H1 (cell line): ENCODE measurements at regions not wholly inside any gene's neighbourhood (a gene's known extent, or its start where the extent isn't known, plus 50 kb on each side); places are given as distances from the start of the nearest gene placed in this dataset.

Experiments
- CTCF ChIA-PET: fragments of 300-600 bp; sonication (Branson Sonifier 250); formaldehyde crosslinking; loops from one replicate; lab custom pipeline; 2021; ENCODE audit not compliant: partially characterized antibody; lab: Charles Lee
- POLR2A ChIA-PET: fragments of 300-600 bp; sonication (Branson Sonifier 250); formaldehyde crosslinking; loops from one replicate; lab custom pipeline; 2021; ENCODE audit warnings: inconsistent platforms; ENCODE audit not compliant: partially characterized antibody; lab: Charles Lee
- DNase-seq, 2 experiments: peaks; one replicate each; pipeline versions ENCODE4 v3.0.0 to v3.0.0-alpha.2; 2010 to 2022; ENCODE audit warnings: low spot score in 2 of 2, low read depth in 1 of 2, mixed read lengths in 1 of 2
- FAIRE-seq: peaks from 2 replicates; lab custom pipeline; 2011; peaks lifted over from hg19 to GRCh38; lab: Jason Lieb, UNC
- H2AFZ ChIP-seq: 2 replicates; pipeline ENCODE4 v1.8.1; 2012; ENCODE audit warnings: low read length, inconsistent platforms
- H2AK5ac ChIP-seq: 2 replicates; pipeline ENCODE4 v1.6.1; 2013; ENCODE audit warnings: low read depth, low read length
- H2BK120ac ChIP-seq: replicated peaks from 2 replicates; pipeline ENCODE3; 2013; ENCODE audit warnings: low read depth, low read length, inconsistent platforms
- H2BK12ac ChIP-seq: 2 replicates; pipeline ENCODE4 v1.6.1; 2013; ENCODE audit warnings: low read depth, low read length
- H2BK15ac ChIP-seq: 2 replicates; pipeline ENCODE4 v1.6.1; 2013; ENCODE audit warnings: low read length
- H2BK20ac ChIP-seq: 2 replicates; pipeline ENCODE4 v1.6.1; 2013; ENCODE audit warnings: low read length
- H2BK5ac ChIP-seq: 2 replicates; pipeline ENCODE4 v1.6.1; 2013; ENCODE audit warnings: low read depth, low read length
- H3K14ac ChIP-seq: 2 replicates; pipeline ENCODE4 v1.6.1; 2013; ENCODE audit warnings: inconsistent platforms; ENCODE audit not compliant: insufficient read length
- H3K18ac ChIP-seq: 2 replicates; pipeline ENCODE4 v1.6.1; 2013; ENCODE audit warnings: low read length; ENCODE audit errors: extremely low read depth
- H3K23ac ChIP-seq: 2 replicates; pipeline ENCODE4 v1.6.1; 2013; ENCODE audit warnings: inconsistent platforms; ENCODE audit not compliant: insufficient read length
- H3K23me2 ChIP-seq: 2 replicates; pipeline ENCODE4 v1.6.1; 2013; ENCODE audit warnings: low read depth, low read length
- H3K27ac ChIP-seq: 2 replicates; pipeline ENCODE4 v1.6.1; 2011; ENCODE audit warnings: low read depth, low read length, inconsistent platforms
- H3K27me3 ChIP-seq, 4 experiments: replicated peaks in 1 of 4; 1 replicate in 1 of 4; 2 replicates in 3 of 4; pipeline versions ENCODE4 v1.6.1 to v1.8.1; 2011 to 2013; ENCODE audit warnings: low read length in 3 of 4, mild to moderate bottlenecking in 3 of 4, inconsistent platforms in 2 of 4, mixed read lengths in 2 of 4, moderate library complexity in 1 of 4; ENCODE audit not compliant: control insufficient read depth in 3 of 4, insufficient read depth in 3 of 4; ENCODE audit errors: extremely low read depth in 1 of 4
- H3K36me3 ChIP-seq, 4 experiments: 2 replicates each; pipeline versions ENCODE4 v1.6.1 to v1.8.1; 2011 to 2013; ENCODE audit warnings: mild to moderate bottlenecking in 4 of 4, low read length in 3 of 4, moderate library complexity in 2 of 4, control low read depth in 1 of 4, inconsistent platforms in 1 of 4; ENCODE audit not compliant: insufficient read depth in 4 of 4, control insufficient read depth in 2 of 4
- H3K4ac ChIP-seq: replicated peaks from 2 replicates; pipeline ENCODE3; 2013; ENCODE audit warnings: low read length, low read depth, mixed read lengths, inconsistent platforms; ENCODE audit not compliant: insufficient read length
- H3K4me1 ChIP-seq, 4 experiments: replicated peaks in 1 of 4; 1 replicate in 1 of 4; 2 replicates in 3 of 4; pipeline versions ENCODE4 v1.6.1 to v1.8.1; 2011 to 2013; ENCODE audit warnings: low read length in 3 of 4, inconsistent platforms in 2 of 4, mixed read lengths in 1 of 4; ENCODE audit not compliant: insufficient read depth in 4 of 4, control insufficient read depth in 3 of 4
- H3K4me2 ChIP-seq, 2 experiments: 2 replicates each; pipeline versions ENCODE4 v1.6.1 to v1.8.1; 2011 to 2013; ENCODE audit warnings: low read depth in 2 of 2, low read length in 2 of 2, control low read depth in 1 of 2, inconsistent platforms in 1 of 2, mild to moderate bottlenecking in 1 of 2; ENCODE audit not compliant: insufficient read depth in 1 of 2
- H3K4me3 ChIP-seq, 4 experiments: fragments of 200-600, 300-600 bp in 1 of 4; sonication (generic), shearing (Covaris generic), sonication (Bioruptor Twin) in 1 of 4; 2 replicates each; pipeline versions ENCODE4 v1.5.1 to v1.8.1; 2011 to 2016; ENCODE audit warnings: low read length in 4 of 4, low read depth in 3 of 4, control low read depth in 2 of 4, inconsistent platforms in 2 of 4, mild to moderate bottlenecking in 2 of 4, mixed read lengths in 1 of 4, moderate library complexity in 1 of 4; ENCODE audit not compliant: insufficient read depth in 2 of 4; ENCODE audit errors: extremely low read depth in 1 of 4
- H3K56ac ChIP-seq: replicated peaks from 2 replicates; pipeline ENCODE3; 2013; ENCODE audit warnings: low read depth, mild to moderate bottlenecking, mixed read lengths, low read length, inconsistent platforms; ENCODE audit not compliant: insufficient read length
- H3K79me1 ChIP-seq: 2 replicates; pipeline ENCODE4 v1.6.1; 2013; ENCODE audit warnings: low read depth, low read length, control low read depth
- H3K79me2 ChIP-seq, 2 experiments: 2 replicates each; pipeline versions ENCODE4 v1.6.1 to v1.8.1; 2012 to 2013; ENCODE audit warnings: low read length in 2 of 2, mild to moderate bottlenecking in 2 of 2, inconsistent platforms in 1 of 2; ENCODE audit not compliant: insufficient read depth in 2 of 2, control insufficient read depth in 1 of 2
- H3K9ac ChIP-seq, 4 experiments: replicated peaks in 1 of 4; 1 replicate in 1 of 4; 2 replicates in 3 of 4; pipeline versions ENCODE4 v1.6.1 to v1.8.1; 2011 to 2013; ENCODE audit warnings: low read depth in 3 of 4, low read length in 3 of 4, control low read depth in 2 of 4, mild to moderate bottlenecking in 2 of 4, moderate library complexity in 2 of 4, inconsistent platforms in 1 of 4; ENCODE audit errors: extremely low read depth in 1 of 4
- H3K9me3 ChIP-seq, 2 experiments: 2 replicates each; pipeline versions ENCODE4 v1.6.1 to v1.8.1; 2012 to 2013; ENCODE audit warnings: mild to moderate bottlenecking in 2 of 2, moderate library complexity in 2 of 2, control low read depth in 1 of 2, inconsistent platforms in 1 of 2, low read depth in 1 of 2, low read length in 1 of 2, mixed read lengths in 1 of 2; ENCODE audit not compliant: insufficient read depth in 2 of 2
- H4K20me1 ChIP-seq, 2 experiments: replicated peaks in 1 of 2; 2 replicates each; pipeline versions ENCODE3 to v1.8.1; 2011 to 2013; ENCODE audit warnings: inconsistent platforms in 2 of 2, low read length in 2 of 2, mild to moderate bottlenecking in 1 of 2; ENCODE audit not compliant: insufficient read depth in 2 of 2, control insufficient read depth in 1 of 2
- H4K5ac ChIP-seq: 2 replicates; pipeline ENCODE4 v1.6.1; 2013; ENCODE audit warnings: low read length, low read depth, mixed read lengths, inconsistent platforms; ENCODE audit not compliant: insufficient read length
- H4K8ac ChIP-seq: 2 replicates; pipeline ENCODE4 v1.8.0; 2013; ENCODE audit warnings: mild to moderate bottlenecking, moderate library complexity, low read length, inconsistent platforms; ENCODE audit not compliant: insufficient read depth; ENCODE audit errors: extremely low read depth
- H4K91ac ChIP-seq: replicated peaks from 2 replicates; pipeline ENCODE3; 2013; ENCODE audit warnings: low read length, mixed read lengths, inconsistent platforms; ENCODE audit not compliant: insufficient read length
- BACH1 ChIP-seq: IDR thresholded peaks from 2 replicates; pipeline ENCODE4 v1.6.1; 2012; ENCODE audit warnings: low read length, improper control_type of control experiment
- POU5F1 ChIP-seq: IDR thresholded peaks from 2 replicates; pipeline ENCODE4 v1.6.1; 2011; ENCODE audit warnings: low read depth, mild to moderate bottlenecking, low read length, moderate library complexity
- RAD21 ChIP-seq, 2 experiments: IDR thresholded peaks in 1 of 2; conservative IDR thresholded peaks in 1 of 2; 2 replicates each; pipeline ENCODE4 v1.6.1; 2011; ENCODE audit warnings: low read depth in 2 of 2, low read length in 2 of 2, improper control_type of control experiment in 1 of 2, inconsistent platforms in 1 of 2, mild to moderate bottlenecking in 1 of 2, moderate library complexity in 1 of 2
- WGBS, 2 experiments: shearing (Covaris generic) in 1 of 2; methylation state at CpG; one replicate each; pipeline versions ENCODE4 v1.1.6 to v1.1.7; 2013 to 2015; ENCODE audit warnings: low lambda C conversion rate in 2 of 2, mixed read lengths in 2 of 2, inconsistent platforms in 1 of 2, low coverage in 1 of 2, missing lambda C conversion rate in 1 of 2; ENCODE audit not compliant: insufficient replicate concordance in 2 of 2, insufficient coverage in 1 of 2, insufficient read length in 1 of 2; ENCODE audit errors: extremely low coverage in 1 of 2, missing lambda C conversion rate in 1 of 2; 5-methylcytosine and 5-hydroxymethylcytosine counted together
- TF ChIP-seq, protein P1 (sequence below), 3 experiments: IDR thresholded peaks; 1 replicate in 2 of 3; 2 replicates in 1 of 3; pipeline versions ENCODE4 v1.5.1 to v1.6.1; 2011; ENCODE audit warnings: low read length in 3 of 3, mild to moderate bottlenecking in 3 of 3, inconsistent platforms in 2 of 3, low read depth in 1 of 3, moderate library complexity in 1 of 3; ENCODE audit not compliant: insufficient read depth in 1 of 3; ENCODE audit errors: control extremely low read depth in 1 of 3

DNA sequence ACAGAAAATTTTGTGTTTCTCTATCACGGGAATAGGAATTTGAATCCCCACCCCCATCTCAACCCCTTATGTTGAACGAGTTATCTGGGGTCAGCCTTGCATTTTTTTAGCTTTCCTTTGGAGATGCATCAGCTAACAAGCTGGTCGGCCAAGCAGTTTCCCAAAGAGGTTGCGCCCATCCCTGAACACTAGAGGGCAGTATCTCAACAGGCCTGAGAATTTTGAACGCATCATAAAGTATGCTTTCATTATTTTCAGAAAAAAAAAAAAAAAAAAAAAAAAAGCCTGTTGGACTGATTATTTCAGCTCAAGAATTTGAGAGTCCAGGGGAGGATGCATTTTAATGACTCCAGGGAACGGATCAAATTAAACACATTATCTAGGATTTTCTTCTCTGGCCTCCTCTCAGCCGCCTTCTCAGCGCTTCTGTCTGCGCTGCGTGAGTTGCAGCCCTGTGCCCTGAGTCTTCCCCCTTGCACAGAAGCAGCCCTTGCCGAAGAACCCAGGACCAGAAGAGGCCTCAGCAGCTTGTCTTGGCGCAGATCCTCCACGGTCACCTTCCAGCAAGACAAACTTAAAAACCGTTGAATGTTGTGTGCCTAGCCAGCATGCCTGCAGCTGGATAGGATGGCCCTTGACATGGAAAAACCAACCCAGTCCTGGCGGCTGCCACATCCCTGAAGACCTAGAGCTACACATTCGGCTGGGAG is 76.6 kb upstream of the GZMB start:
- FAIRE-seq: peak; percentile 91
- Histone ChIP-seq H2BK15ac (no peak overlapping the region), H4K5ac (no peak overlapping the region), H3K4me3 (no peak overlapping the region), H3K23ac (no peak overlapping the region), H3K9ac (0 out of 7 replicates have a peak overlapping the region, but pooled peaks of 1 of the 4 experiments have one; percentile 2), H3K79me2 (no peaks in the 10 kb centered on the region), H2BK5ac (no peak overlapping the region), H4K20me1 (no peaks in the 10 kb centered on the region), H2BK120ac (no peak overlapping the region), H3K9me3 (no peaks in the 10 kb centered on the region), H4K8ac (no peak overlapping the region), H3K23me2 (no peaks in the 10 kb centered on the region), H2AK5ac (no peak overlapping the region), H4K91ac (no peak overlapping the region), H3K36me3 (no peaks in the 10 kb centered on the region), H3K56ac (no peak overlapping the region), H3K4me1 (no peaks in the 10 kb centered on the region), H3K4me2 (no peak overlapping the region), H3K18ac (no peak overlapping the region), H3K14ac (no peak overlapping the region), H3K27me3 (no peaks in the 10 kb centered on the region), H2BK12ac (no peak overlapping the region), H3K27ac (no peak overlapping the region), H2AFZ (peak overlapping the region; percentile 76), H3K79me1 (no peaks in the 10 kb centered on the region), H2BK20ac (no peak overlapping the region), H3K4ac (no peak overlapping the region)
- peak in 1 of 2 experiments; percentile 67 for DNase-seq
- no peak for TF ChIP-seq POU5F1
- TF ChIP-seq, protein P1, sequence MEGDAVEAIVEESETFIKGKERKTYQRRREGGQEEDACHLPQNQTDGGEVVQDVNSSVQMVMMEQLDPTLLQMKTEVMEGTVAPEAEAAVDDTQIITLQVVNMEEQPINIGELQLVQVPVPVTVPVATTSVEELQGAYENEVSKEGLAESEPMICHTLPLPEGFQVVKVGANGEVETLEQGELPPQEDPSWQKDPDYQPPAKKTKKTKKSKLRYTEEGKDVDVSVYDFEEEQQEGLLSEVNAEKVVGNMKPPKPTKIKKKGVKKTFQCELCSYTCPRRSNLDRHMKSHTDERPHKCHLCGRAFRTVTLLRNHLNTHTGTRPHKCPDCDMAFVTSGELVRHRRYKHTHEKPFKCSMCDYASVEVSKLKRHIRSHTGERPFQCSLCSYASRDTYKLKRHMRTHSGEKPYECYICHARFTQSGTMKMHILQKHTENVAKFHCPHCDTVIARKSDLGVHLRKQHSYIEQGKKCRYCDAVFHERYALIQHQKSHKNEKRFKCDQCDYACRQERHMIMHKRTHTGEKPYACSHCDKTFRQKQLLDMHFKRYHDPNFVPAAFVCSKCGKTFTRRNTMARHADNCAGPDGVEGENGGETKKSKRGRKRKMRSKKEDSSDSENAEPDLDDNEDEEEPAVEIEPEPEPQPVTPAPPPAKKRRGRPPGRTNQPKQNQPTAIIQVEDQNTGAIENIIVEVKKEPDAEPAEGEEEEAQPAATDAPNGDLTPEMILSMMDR (IDR thresholded peaks at IDR 0.05; ENCODE audit: control extremely low read depth in 1 of 3, insufficient read depth in 1 of 3, low read depth in 1 of 3, low read length in 3 of 3): peak; percentile 66 to 68 (median 66)
- TF ChIP-seq BACH1: no peak
- TF ChIP-seq RAD21 (IDR thresholded peaks at IDR 0.05 in 1 of 2, conservative IDR thresholded peaks at IDR 0.05 in 1 of 2; ENCODE audit: low read depth in 2 of 2, low read length in 2 of 2): peak; percentile 76 to 81
- WGBS, 2 experiments: 53% methylated on average over 16 of the region's 16 CpGs; no CpG with 5 or more reads in 1 of the 2 experiments
- ChIA-PET POLR2A (no interaction called here), CTCF (interaction anchor here (0.6 to 4.5 kb wide), 47 partner anchors 11 to 706 kb away, joined by 3 to 34 read pairs (median 4); no protein-coding TSS in a partner anchor)
